GM12891 (cell line): ENCODE measurements at regions not wholly inside any gene's neighbourhood (a gene's known extent, or its start where the extent isn't known, plus 50 kb on each side); places are given as distances from the start of the nearest gene placed in this dataset.

Experiments used
- POLR2A ChIP-seq: IDR thresholded peaks from 2 replicates; pipeline ENCODE4 v1.6.1; 2011; ENCODE audit warnings: low read depth, low read length, control low read depth
- POLR2AphosphoS5 ChIP-seq: IDR thresholded peaks from 2 replicates; pipeline ENCODE4 v1.6.1; 2011; ENCODE audit warnings: low read depth, low read length, control low read depth

GRCh38 chr7:9836671-9837070 is 1137.0 kb upstream of the PHF14 start:
- no peak for TF ChIP-seq POLR2AphosphoS5
- no peak for TF ChIP-seq POLR2A
